ENCODE measurements at regions not wholly inside any gene's neighbourhood (a gene's known extent, or its start where the extent isn't known, plus 50 kb on each side); places are given as distances from the start of the nearest gene placed in this dataset.

GRCh38 chr10:128422999-128423398 is 296.8 kb upstream of the MKI67 start:
- TF ChIP-seq, protein P1, sequence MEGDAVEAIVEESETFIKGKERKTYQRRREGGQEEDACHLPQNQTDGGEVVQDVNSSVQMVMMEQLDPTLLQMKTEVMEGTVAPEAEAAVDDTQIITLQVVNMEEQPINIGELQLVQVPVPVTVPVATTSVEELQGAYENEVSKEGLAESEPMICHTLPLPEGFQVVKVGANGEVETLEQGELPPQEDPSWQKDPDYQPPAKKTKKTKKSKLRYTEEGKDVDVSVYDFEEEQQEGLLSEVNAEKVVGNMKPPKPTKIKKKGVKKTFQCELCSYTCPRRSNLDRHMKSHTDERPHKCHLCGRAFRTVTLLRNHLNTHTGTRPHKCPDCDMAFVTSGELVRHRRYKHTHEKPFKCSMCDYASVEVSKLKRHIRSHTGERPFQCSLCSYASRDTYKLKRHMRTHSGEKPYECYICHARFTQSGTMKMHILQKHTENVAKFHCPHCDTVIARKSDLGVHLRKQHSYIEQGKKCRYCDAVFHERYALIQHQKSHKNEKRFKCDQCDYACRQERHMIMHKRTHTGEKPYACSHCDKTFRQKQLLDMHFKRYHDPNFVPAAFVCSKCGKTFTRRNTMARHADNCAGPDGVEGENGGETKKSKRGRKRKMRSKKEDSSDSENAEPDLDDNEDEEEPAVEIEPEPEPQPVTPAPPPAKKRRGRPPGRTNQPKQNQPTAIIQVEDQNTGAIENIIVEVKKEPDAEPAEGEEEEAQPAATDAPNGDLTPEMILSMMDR (IDR thresholded peaks at IDR 0.05; ENCODE audit: low read depth, low read length) = no peak
- no peak for DNase-seq (ENCODE audit: extremely low read depth, low read depth)

DNA sequence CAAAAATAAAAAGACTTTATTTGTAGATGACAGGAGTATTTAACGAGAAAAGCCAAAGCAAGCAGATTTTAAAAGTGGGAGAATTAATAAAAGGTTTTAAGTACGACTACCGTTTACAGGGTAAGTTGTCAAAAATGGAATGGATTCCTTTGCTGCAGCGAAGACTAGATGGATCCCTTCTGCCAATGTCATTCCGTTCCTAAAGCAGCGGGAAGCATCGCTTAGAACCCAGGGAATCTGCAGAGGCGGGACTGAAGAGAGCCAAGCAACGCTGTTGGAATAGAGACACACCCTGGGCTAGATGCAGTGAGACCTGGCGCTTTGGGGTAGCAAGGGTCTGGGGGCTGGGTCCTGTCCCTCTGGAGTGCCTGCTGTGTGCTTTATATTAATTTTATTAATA is 303.1 kb upstream of the MKI67 start:
- TF ChIP-seq, protein P1 (IDR thresholded peaks at IDR 0.05; ENCODE audit: low read depth, low read length) = no peak

DNA sequence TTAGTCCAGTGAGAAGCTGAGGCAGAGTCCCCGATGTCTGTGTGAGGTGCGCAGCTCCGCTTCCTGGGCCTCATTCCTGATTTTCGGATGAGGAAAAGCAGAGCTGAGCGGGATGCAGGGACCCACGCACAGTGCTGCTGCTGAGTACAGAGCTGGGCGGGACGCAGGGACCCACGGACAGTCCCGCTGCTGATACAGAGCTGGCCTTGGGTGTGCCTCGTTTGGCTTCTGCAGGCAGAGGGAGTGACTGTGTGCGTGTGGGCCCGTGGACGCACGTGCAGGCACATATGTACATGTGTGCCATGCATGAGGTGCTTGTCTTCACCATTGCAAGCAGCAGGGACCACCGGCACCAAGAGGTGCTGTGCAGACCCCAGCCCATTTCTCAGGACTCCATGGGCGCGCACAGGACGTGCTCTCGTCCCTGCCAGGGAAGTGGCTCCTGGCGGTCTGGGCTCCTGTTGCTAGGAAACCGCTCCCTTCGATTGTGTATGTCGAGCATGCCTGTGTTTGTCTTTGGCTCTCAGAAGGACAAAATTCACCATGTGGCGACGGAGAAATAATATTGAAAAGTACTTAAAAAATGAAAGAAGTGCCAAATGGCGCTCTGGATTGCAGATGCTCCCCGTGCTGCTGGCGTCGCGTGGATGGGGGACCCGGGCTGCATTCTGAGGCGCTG is 303.8 kb upstream of the MKI67 start:
- DNase-seq (ENCODE audit: extremely low read depth, low read depth) = no peak
- TF ChIP-seq, protein P1 (IDR thresholded peaks at IDR 0.05; ENCODE audit: low read depth, low read length) = no peak

More for the DNA sequence above, 303.1 kb upstream of the MKI67 start:
- no peak for DNase-seq (ENCODE audit: extremely low read depth, low read depth)

DNA sequence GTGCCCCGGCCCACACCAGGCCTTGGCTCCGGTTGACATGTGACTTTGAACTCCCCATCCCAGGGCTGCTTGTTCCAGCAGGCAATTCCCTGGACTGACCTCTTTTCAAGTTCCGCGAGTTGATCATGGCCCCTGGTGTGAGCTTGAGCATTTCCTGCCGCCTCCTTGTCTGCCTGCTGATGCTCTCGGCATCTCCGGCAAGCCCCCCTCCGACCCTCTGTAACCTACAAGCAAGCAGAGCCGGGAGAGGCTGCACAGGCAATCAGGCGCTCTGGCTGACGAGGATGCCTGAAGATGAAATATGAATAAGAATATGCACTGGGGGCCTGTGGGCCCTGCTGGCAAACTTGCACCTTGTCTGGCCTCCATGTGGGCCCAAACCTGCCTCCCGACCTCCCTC is 304.9 kb upstream of the MKI67 start:
- TF ChIP-seq, protein P1 (IDR thresholded peaks at IDR 0.05; ENCODE audit: low read depth, low read length) = no peak

DNA sequence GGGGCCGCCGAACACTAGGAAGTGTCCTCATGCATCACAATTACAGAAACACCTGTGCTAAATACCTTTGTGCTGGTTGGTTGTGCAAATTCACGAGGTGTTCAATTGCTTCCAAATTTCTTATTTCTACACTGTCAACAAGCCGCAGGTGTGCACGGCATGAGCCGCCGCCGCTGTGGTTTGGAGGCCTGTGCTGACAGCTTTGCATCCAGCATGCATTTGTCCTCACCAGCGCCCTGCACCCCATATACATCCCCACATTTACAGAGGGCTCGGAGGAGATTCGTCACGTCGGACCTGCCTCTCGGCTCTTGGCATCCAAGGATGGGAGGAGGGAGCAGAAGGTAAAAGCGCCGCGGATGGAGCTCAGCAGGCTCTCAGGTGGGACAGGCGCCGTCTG is 305.3 kb upstream of the MKI67 start:
- TF ChIP-seq, protein P1 (IDR thresholded peaks at IDR 0.05; ENCODE audit: low read depth, low read length) = no peak
- no peak for DNase-seq (ENCODE audit: extremely low read depth, low read depth)

More for the DNA sequence above, 304.9 kb upstream of the MKI67 start:
- DNase-seq (ENCODE audit: extremely low read depth, low read depth) = no peak

DNA sequence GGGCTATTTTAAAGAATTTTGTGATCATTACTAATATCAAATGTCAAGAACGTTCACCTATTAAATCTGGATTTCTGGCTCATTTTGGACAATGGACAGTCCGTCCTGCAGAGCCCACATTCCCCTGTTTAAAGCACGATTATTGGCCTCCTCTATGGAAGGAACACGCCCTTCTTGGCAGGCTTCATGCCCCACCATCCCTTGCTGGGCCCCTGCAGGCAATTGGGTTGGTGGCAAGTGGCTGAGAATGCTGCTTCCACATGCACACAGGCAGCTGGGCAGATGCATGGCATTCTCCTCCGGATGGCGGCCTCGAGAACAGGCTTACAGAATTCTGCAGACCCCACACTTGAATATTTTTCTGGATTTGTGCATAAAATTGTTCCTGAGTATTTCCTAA is 305.8 kb upstream of the MKI67 start:
- no peak for DNase-seq (ENCODE audit: extremely low read depth, low read depth)
- TF ChIP-seq, protein P1 (IDR thresholded peaks at IDR 0.05; ENCODE audit: low read depth, low read length) = no peak

DNA sequence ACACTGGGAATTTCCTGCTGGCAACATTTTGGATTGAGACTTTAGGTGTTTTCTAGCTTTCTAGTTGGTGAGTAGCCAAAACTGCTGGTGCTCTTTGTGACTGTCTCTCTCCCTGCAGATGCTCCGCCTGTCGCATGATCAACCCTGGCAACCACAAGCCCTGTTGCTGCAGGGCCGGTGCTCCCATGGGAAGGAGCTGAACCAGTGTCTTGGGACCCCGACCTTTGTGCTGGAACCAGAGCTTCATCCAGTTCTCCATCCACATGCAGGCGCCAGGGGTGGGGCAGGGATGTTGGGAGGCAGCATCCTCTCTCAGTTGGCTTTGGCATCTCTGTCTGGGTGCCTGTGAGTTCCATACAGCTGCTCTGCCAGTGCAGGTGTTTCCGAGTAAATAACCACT is 306.2 kb upstream of the MKI67 start:
- TF ChIP-seq, protein P1 (IDR thresholded peaks at IDR 0.05; ENCODE audit: low read depth, low read length) = no peak
- no peak for DNase-seq (ENCODE audit: extremely low read depth, low read depth)
